Liver (tissue), 3 donors: ENCODE measurements at regions not wholly inside any gene's neighbourhood (a gene's known extent, or its start where the extent isn't known, plus 50 kb on each side); places are given as distances from the start of the nearest gene placed in this dataset.

Experiments
- CTCF ChIP-seq: fragments of 150-350 bp; IDR thresholded peaks from 2 replicates; pipeline ENCODE4 v1.5.1; 2017; ENCODE audit warnings: improper control_type of control experiment, low read depth, low read length; ENCODE audit not compliant: missing input control
- EGR1 ChIP-seq, 2 donors: IDR thresholded peaks; 2 replicates each; pipeline ENCODE4 v1.6.1; 2016 to 2018; ENCODE audit warnings: antibody characterized with exemption in 2 of 2, low read depth in 2 of 2
- GABPA ChIP-seq, 2 donors: IDR thresholded peaks in 1 of 2; conservative IDR thresholded peaks in 1 of 2; 2 replicates each; pipeline ENCODE4 v1.6.1; 2016; ENCODE audit warnings: antibody characterized with exemption in 2 of 2, mild to moderate bottlenecking in 1 of 2, moderate library complexity in 1 of 2
- HNF4G ChIP-seq: IDR thresholded peaks from 2 replicates; pipeline ENCODE4 v1.6.1; 2016; ENCODE audit warnings: antibody characterized with exemption
- JUND ChIP-seq, 2 donors: IDR thresholded peaks; 2 replicates each; pipeline ENCODE4 v1.6.1; 2016; ENCODE audit warnings: antibody characterized with exemption in 2 of 2
- MAX ChIP-seq: IDR thresholded peaks from 2 replicates; pipeline ENCODE4 v1.6.1; 2016; ENCODE audit warnings: antibody characterized with exemption
- RAD21 ChIP-seq, 2 donors: IDR thresholded peaks; 2 replicates each; pipeline ENCODE4 v1.6.1; 2016; ENCODE audit warnings: antibody characterized with exemption in 2 of 2, mild to moderate bottlenecking in 2 of 2
- RXRA ChIP-seq, 2 donors: IDR thresholded peaks; 2 replicates each; pipeline ENCODE4 v1.6.1; 2017 to 2018; ENCODE audit warnings: antibody characterized with exemption in 2 of 2, mild to moderate bottlenecking in 1 of 2
- SP1 ChIP-seq: IDR thresholded peaks from 2 replicates; pipeline ENCODE4 v1.6.1; 2018; ENCODE audit warnings: antibody characterized with exemption, mild to moderate bottlenecking
- TAF1 ChIP-seq: conservative IDR thresholded peaks from 2 replicates; pipeline ENCODE4 v1.6.1; 2016; ENCODE audit warnings: antibody characterized with exemption, mild to moderate bottlenecking
- YY1 ChIP-seq: IDR thresholded peaks from 2 replicates; pipeline ENCODE4 v1.6.1; 2016; ENCODE audit warnings: antibody characterized with exemption, mild to moderate bottlenecking
- ZBTB33 ChIP-seq: IDR thresholded peaks from 2 replicates; pipeline ENCODE4 v1.6.1; 2016; ENCODE audit warnings: antibody characterized with exemption
- donor health status: healthy.
- donor health status: healthy.

- TF ChIP-seq CTCF = no peak
- no peak for TF ChIP-seq YY1
- no peak for TF ChIP-seq GABPA (IDR thresholded peaks at IDR 0.05 in 1 of 2, conservative IDR thresholded peaks at IDR 0.05 in 1 of 2)
- TF ChIP-seq SP1 = no peak
- no peak for TF ChIP-seq ZBTB33
- TF ChIP-seq EGR1 (IDR thresholded peaks at IDR 0.05; ENCODE audit: low read depth in 2 of 2) = no peak
- TF ChIP-seq TAF1 = no peak
- no peak for TF ChIP-seq JUND (IDR thresholded peaks at IDR 0.05)
- no peak for TF ChIP-seq MAX
- no peak for TF ChIP-seq RAD21 (IDR thresholded peaks at IDR 0.05)
- no peak for TF ChIP-seq HNF4G
- TF ChIP-seq RXRA (IDR thresholded peaks at IDR 0.05) = no peak
Observed at GRCh38 chr4:174119830-174120229, 163.6 kb downstream of the FBXO8 start.
